OCI-LY3 (cell line): ENCODE measurements at regions not wholly inside any gene's neighbourhood (a gene's known extent, or its start where the extent isn't known, plus 50 kb on each side); places are given as distances from the start of the nearest gene placed in this dataset.

Experiments used
- H2AFZ ChIP-seq: fragments of 200-600, 300-600 bp; shearing (Covaris generic); 2 replicates; pipeline ENCODE4 v1.6.0; 2014; ENCODE audit warnings: antibody characterized with exemption, low read depth, low read length
- H3K27ac ChIP-seq: fragments of 200-600, 300-600 bp; sonication (generic); 2 replicates; pipeline ENCODE4 v1.5.1; 2014; ENCODE audit warnings: mild to moderate bottlenecking, low read length, moderate library complexity, mixed read lengths
- H3K27me3 ChIP-seq: fragments of 200-600, 300-600 bp; sonication (generic); 2 replicates; pipeline ENCODE4 v1.6.1; 2014; ENCODE audit warnings: low read depth, low read length, mixed read lengths
- H3K36me3 ChIP-seq: fragments of 200-600, 300-600 bp; sonication (generic); replicated peaks from 2 replicates; pipeline ENCODE3; 2014; ENCODE audit warnings: low read depth, low read length, mixed read lengths
- H3K4me1 ChIP-seq: fragments of 300-600, 200-600 bp; sonication (generic); 2 replicates; pipeline ENCODE4 v1.6.1; 2014; ENCODE audit warnings: low read length, mixed read lengths
- H3K4me2 ChIP-seq: fragments of 200-600, 300-600 bp; sonication (generic); 2 replicates; pipeline ENCODE4 v1.6.1; 2014; ENCODE audit warnings: low read length, mixed read lengths
- H3K4me3 ChIP-seq: fragments of 300-600, 200-600 bp; sonication (generic); 2 replicates; pipeline ENCODE4 v1.5.1; 2014; ENCODE audit warnings: antibody characterized with exemption, mild to moderate bottlenecking, low read length, moderate library complexity
- H3K79me2 ChIP-seq: fragments of 300-600, 200-600 bp; shearing (Covaris generic); 2 replicates; pipeline ENCODE4 v1.6.1; 2014; ENCODE audit warnings: mild to moderate bottlenecking, low read length, mixed read lengths
- H3K9ac ChIP-seq: fragments of 300-600, 200-600 bp; shearing (Covaris generic); 2 replicates; pipeline ENCODE4 v1.6.0; 2014; ENCODE audit warnings: mild to moderate bottlenecking, low read length, moderate library complexity
- H3K9me3 ChIP-seq: fragments of 200-600, 300-600 bp; shearing (Covaris generic); 2 replicates; pipeline ENCODE4 v1.6.1; 2014; ENCODE audit warnings: low read length, mixed read lengths; ENCODE audit not compliant: insufficient read depth
- H4K20me1 ChIP-seq: fragments of 200-600, 300-600 bp; sonication (generic); 2 replicates; pipeline ENCODE4 v1.6.1; 2016; ENCODE audit warnings: low read length, mixed read lengths; ENCODE audit not compliant: insufficient read depth
- EZH2phosphoT487 ChIP-seq: fragments of 200-600 bp; shearing (Covaris generic); IDR thresholded peaks from 2 replicates; pipeline ENCODE4 v1.6.1; 2018; ENCODE audit warnings: antibody characterized with exemption, mixed run types, low read depth
- TF ChIP-seq, protein P1 (sequence below): fragments of 200-600, 300-600 bp; sonication (generic); IDR thresholded peaks from 2 replicates; pipeline ENCODE4 v1.5.1; 2014; ENCODE audit warnings: antibody characterized with exemption, low read length, low read depth

DNA sequence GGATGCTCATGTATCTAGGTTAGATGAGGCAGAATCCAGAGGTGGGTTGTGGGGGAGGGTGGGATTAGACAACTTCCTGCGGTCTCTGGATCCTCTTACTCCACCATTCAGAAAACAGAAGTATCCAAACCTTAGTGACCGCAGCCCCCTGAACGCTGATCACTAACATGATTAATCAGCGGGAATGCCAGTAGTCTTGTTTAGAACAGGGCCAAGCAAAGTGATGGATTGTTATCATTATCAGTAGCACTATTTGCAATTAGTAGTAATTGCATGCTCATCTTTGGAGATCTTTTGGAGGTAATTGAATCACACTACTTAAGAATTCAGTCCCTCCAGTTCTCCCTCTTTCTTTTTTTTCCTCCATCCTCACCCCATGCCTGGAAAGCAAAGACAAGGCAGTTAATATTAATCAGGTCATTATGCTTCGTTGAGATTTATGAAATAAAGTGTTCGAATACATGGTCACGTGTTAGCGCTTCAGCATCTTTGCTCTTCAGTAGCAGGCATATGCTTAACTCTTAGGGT is 182.8 kb upstream of the NTF3 start:
- H3K27ac ChIP-seq, result no peak overlapping the region
- H3K4me3 ChIP-seq, result no peak overlapping the region
- H3K27me3 ChIP-seq, result peaks cover 23% of the 10 kb centered on the region
- H3K36me3 ChIP-seq, result no peaks in the 10 kb centered on the region
- no peaks in the 10 kb centered on the region for H3K9me3 ChIP-seq
- TF ChIP-seq EZH2phosphoT487, result no peak
- TF ChIP-seq, protein P1, sequence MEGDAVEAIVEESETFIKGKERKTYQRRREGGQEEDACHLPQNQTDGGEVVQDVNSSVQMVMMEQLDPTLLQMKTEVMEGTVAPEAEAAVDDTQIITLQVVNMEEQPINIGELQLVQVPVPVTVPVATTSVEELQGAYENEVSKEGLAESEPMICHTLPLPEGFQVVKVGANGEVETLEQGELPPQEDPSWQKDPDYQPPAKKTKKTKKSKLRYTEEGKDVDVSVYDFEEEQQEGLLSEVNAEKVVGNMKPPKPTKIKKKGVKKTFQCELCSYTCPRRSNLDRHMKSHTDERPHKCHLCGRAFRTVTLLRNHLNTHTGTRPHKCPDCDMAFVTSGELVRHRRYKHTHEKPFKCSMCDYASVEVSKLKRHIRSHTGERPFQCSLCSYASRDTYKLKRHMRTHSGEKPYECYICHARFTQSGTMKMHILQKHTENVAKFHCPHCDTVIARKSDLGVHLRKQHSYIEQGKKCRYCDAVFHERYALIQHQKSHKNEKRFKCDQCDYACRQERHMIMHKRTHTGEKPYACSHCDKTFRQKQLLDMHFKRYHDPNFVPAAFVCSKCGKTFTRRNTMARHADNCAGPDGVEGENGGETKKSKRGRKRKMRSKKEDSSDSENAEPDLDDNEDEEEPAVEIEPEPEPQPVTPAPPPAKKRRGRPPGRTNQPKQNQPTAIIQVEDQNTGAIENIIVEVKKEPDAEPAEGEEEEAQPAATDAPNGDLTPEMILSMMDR, result no peak
- H4K20me1 ChIP-seq, result no peaks in the 10 kb centered on the region
- no peak overlapping the region for H2AFZ ChIP-seq
- no peaks in the 10 kb centered on the region for H3K79me2 ChIP-seq
- no peak overlapping the region for H3K4me2 ChIP-seq
- H3K9ac ChIP-seq, result no peak overlapping the region
- H3K4me1 ChIP-seq, result no peaks in the 10 kb centered on the region

DNA sequence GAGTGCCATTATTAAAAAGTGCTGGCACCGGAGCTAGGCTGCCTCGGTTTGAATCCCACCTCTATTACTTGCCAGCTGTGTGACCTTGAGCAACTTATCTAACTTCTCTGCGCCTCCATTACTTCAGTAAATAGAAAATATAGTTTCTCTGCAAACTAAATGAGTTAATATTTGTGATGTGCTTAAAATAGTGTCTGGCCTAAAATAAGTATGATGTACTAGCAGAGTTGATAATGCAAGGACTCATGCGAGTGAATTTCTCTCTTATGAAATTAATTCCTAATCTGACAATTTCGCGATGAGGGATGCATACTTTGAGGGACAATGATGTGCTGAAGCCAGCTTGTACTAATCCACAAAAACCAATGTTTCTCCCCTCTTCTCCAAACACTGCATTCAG is 180.8 kb upstream of the NTF3 start:
- Histone ChIP-seq H3K36me3 (no peaks in the 10 kb centered on the region), H4K20me1 (no peaks in the 10 kb centered on the region), H3K27me3 (peaks cover 17% of the 10 kb centered on the region), H3K27ac (no peak overlapping the region), H3K4me3 (no peak overlapping the region), H2AFZ (no peak overlapping the region), H3K9ac (no peak overlapping the region), H3K79me2 (no peaks in the 10 kb centered on the region), H3K4me1 (no peaks in the 10 kb centered on the region), H3K9me3 (no peaks in the 10 kb centered on the region), H3K4me2 (no peak overlapping the region)
- TF ChIP-seq, protein P1, result no peak
- TF ChIP-seq EZH2phosphoT487, result no peak

- Histone ChIP-seq H3K36me3 (no peaks in the 10 kb centered on the region), H4K20me1 (no peaks in the 10 kb centered on the region), H3K4me2 (no peak overlapping the region), H2AFZ (no peak overlapping the region), H3K9me3 (no peaks in the 10 kb centered on the region), H3K27me3 (peaks cover 16% of the 10 kb centered on the region), H3K4me3 (no peak overlapping the region), H3K27ac (no peak overlapping the region), H3K4me1 (no peaks in the 10 kb centered on the region), H3K79me2 (no peaks in the 10 kb centered on the region), H3K9ac (no peak overlapping the region)
- TF ChIP-seq EZH2phosphoT487, result no peak
- TF ChIP-seq, protein P1, result no peak
These were observed 180.1 kb upstream of the NTF3 start for GRCh38 chr12:5251786-5252185.

GRCh38 chr12:5254703-5255102 is 177.2 kb upstream of the NTF3 start:
- H2AFZ ChIP-seq, result no peak overlapping the region
- H3K27ac ChIP-seq, result no peak overlapping the region
- no peak for TF ChIP-seq EZH2phosphoT487
- TF ChIP-seq, protein P1, result no peak
- H3K4me3 ChIP-seq, result no peak overlapping the region
- H3K36me3 ChIP-seq, result no peaks in the 10 kb centered on the region
- no peaks in the 10 kb centered on the region for H3K9me3 ChIP-seq
- H3K9ac ChIP-seq, result no peak overlapping the region
- no peaks in the 10 kb centered on the region for H4K20me1 ChIP-seq
- H3K27me3 ChIP-seq, result peaks cover 28% of the 10 kb centered on the region
- H3K4me1 ChIP-seq, result no peaks in the 10 kb centered on the region
- H3K79me2 ChIP-seq, result no peaks in the 10 kb centered on the region
- no peak overlapping the region for H3K4me2 ChIP-seq
